HUES6 (cell line): ENCODE measurements at regions not wholly inside any gene's neighbourhood (a gene's known extent, or its start where the extent isn't known, plus 50 kb on each side); places are given as distances from the start of the nearest gene placed in this dataset.

Experiments used
- H3K27ac ChIP-seq: 2 replicates; pipeline ENCODE4 v1.7.0; 2013; ENCODE audit warnings: low read depth, mild to moderate bottlenecking, low read length, inconsistent platforms
- H3K27me3 ChIP-seq: 2 replicates; pipeline ENCODE4 v1.6.1; 2013; ENCODE audit warnings: low read length; ENCODE audit not compliant: control insufficient read depth, insufficient read depth
- H3K36me3 ChIP-seq: 2 replicates; pipeline ENCODE4 v1.6.1; 2013; ENCODE audit warnings: low read length; ENCODE audit not compliant: control insufficient read depth, insufficient read depth
- H3K4me1 ChIP-seq: 2 replicates; pipeline ENCODE4 v1.6.1; 2013; ENCODE audit warnings: low read length; ENCODE audit not compliant: control insufficient read depth, insufficient read depth
- H3K4me3 ChIP-seq: 2 replicates; pipeline ENCODE4 v1.5.1; 2013; ENCODE audit warnings: low read depth, low read length
- H3K9ac ChIP-seq: one replicate; pipeline ENCODE4 v1.6.1; 2013; ENCODE audit warnings: mild to moderate bottlenecking, low read length
- H3K9me3 ChIP-seq: 2 replicates; pipeline ENCODE4 v1.6.1; 2013; ENCODE audit warnings: low read depth, low read length; ENCODE audit not compliant: control insufficient read depth, insufficient read depth

DNA sequence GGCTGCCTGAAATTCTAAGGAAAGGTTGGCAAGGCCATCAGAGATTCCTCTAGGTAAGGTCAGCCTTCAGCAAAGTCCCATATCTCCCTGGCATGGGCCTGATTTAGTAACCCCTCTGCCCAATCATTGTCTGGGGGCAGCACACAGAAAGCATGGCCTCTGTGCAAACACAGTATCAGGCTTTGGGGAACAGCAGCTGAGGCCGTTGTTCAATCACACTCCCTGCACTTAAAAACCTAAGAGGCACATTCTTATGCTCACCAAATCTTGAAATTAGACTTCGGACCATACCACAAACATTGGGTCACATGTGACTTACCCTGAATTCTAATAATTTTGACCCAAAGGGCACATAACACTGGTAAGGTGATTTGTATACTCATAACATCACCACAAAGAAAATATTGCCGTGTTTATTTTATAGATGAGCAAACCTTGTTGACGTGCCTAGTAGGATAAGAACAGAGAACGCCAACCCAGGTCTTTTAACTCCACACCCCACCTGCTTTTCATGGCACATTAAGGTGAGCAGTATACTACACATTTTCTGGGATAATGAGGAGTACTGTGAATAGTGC is 212.7 kb downstream of the HNMT start:
- Histone ChIP-seq H3K4me3 (no peak overlapping the region), H3K27ac (no peak overlapping the region), H3K4me1 (peaks cover 4% of the 10 kb centered on the region), H3K27me3 (no peaks in the 10 kb centered on the region), H3K36me3 (no peaks in the 10 kb centered on the region), H3K9me3 (0 out of 2 replicates have a peak, but pooled peaks cover 3% of the 10 kb centered on the region), H3K9ac (no peak overlapping the region)

GRCh38 chr2:138177693-138178092 is 213.4 kb downstream of the HNMT start:
- no peak overlapping the region for H3K4me3 ChIP-seq
- H3K27ac ChIP-seq = no peak overlapping the region
- H3K36me3 ChIP-seq = no peaks in the 10 kb centered on the region
- peaks cover 7% of the 10 kb centered on the region for H3K4me1 ChIP-seq
- H3K27me3 ChIP-seq = no peaks in the 10 kb centered on the region
- no peak overlapping the region for H3K9ac ChIP-seq
- H3K9me3 ChIP-seq = 0 out of 2 replicates have a peak, but pooled peaks cover under 1% of the 10 kb centered on the region

DNA sequence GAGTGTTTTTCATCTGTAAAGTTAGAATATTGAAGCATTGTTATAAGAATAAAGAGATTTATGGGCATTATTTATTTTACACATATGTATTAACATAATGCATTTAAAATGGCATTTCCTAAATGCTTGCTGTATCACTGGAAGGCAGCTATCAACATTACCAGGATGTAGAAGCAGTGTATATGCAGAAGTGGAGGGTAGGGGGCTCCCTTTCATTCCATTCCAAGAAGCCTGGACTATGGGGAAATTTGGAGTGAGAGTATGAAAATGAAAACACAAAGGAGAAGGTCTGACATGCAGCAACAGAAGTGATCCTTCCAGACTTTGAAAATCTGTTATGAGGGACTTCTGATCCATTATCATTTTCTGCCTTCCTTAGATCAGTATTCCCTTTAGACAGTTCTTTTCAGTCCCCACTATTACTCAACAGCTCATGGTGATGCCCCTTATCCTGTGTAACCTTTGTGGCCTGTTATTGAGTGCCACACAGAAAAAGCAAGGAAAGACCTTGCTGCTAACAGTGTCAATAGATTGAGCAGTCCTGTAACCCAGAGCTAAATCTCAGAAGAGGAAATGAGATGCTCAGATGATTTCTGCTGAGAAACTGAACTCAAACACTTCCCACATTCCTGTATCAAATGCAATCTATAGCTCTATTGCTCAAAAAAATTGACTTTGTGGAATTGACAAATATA is 216.6 kb downstream of the HNMT start:
- no peaks in the 10 kb centered on the region for H3K27me3 ChIP-seq
- H3K27ac ChIP-seq = no peak overlapping the region
- no peaks in the 10 kb centered on the region for H3K9me3 ChIP-seq
- no peak overlapping the region for H3K4me3 ChIP-seq
- H3K9ac ChIP-seq = no peak overlapping the region
- no peaks in the 10 kb centered on the region for H3K36me3 ChIP-seq
- peaks cover 13% of the 10 kb centered on the region for H3K4me1 ChIP-seq

- Histone ChIP-seq H3K4me3 (no peak overlapping the region), H3K9ac (no peak overlapping the region), H3K27me3 (no peaks in the 10 kb centered on the region), H3K9me3 (no peaks in the 10 kb centered on the region), H3K27ac (no peak overlapping the region; the same call in 1 of the 2 replicates), H3K4me1 (peaks cover 18% of the 10 kb centered on the region), H3K36me3 (no peaks in the 10 kb centered on the region)
Measured at GRCh38 chr2:138182250-138182936, 218.1 kb downstream of the HNMT start.

DNA sequence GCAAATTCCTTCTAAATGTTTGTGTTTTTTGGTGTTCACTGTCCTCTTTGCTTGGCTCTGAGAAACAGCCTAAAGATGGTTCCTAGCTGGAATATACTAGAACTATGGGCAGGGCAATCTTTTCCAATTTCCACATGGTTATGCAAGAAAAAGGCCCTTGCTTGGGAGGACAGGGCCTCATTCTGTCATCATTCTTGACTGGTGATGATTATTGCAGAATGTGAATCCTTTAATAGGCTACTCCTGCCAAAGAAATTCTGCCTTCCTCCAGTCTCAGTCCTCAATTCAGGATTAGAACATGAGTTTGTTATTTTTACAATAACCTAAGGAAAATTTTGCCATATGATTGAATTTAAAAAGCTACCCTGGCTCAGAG is 218.7 kb downstream of the HNMT start:
- Histone ChIP-seq H3K27me3 (no peaks in the 10 kb centered on the region), H3K9ac (no peak overlapping the region), H3K4me3 (no peak overlapping the region), H3K27ac (no peak overlapping the region; the same call in 1 of the 2 replicates), H3K9me3 (no peaks in the 10 kb centered on the region), H3K4me1 (peaks cover 18% of the 10 kb centered on the region), H3K36me3 (no peaks in the 10 kb centered on the region)

GRCh38 chr2:138183705-138184104 is 219.4 kb downstream of the HNMT start:
- no peak overlapping the region for H3K4me3 ChIP-seq
- H3K4me1 ChIP-seq = peaks cover 18% of the 10 kb centered on the region
- H3K9ac ChIP-seq = no peak overlapping the region
- no peak overlapping the region for H3K27ac ChIP-seq
- H3K9me3 ChIP-seq = no peaks in the 10 kb centered on the region
- H3K36me3 ChIP-seq = no peaks in the 10 kb centered on the region
- no peaks in the 10 kb centered on the region for H3K27me3 ChIP-seq

GRCh38 chr2:138184428-138184827 is 220.2 kb downstream of the HNMT start:
- Histone ChIP-seq H3K27me3 (no peaks in the 10 kb centered on the region), H3K36me3 (no peaks in the 10 kb centered on the region), H3K27ac (no peak overlapping the region), H3K4me1 (peaks cover 18% of the 10 kb centered on the region), H3K9me3 (no peaks in the 10 kb centered on the region), H3K4me3 (no peak overlapping the region), H3K9ac (no peak overlapping the region)

DNA sequence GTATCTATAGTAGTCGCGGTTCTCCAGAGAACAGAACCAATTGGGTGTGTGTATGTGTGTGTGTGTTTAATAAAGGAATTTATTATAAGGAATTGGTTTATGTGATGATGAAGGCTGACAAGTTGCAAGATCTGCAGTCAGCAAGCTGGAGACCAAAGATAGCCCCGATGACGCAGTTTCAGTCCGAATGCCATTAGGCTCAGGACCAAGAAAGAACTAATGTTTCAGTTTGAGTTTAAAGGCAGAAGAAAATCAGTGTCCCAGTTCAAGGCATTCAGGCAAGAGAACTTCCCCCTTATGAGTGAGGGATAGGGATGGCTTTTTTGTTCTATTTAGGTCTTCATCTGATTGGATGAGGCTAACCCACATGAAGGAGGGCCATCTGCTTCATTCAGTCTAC is 221.6 kb downstream of the HNMT start:
- H3K27ac ChIP-seq = no peak overlapping the region
- H3K4me3 ChIP-seq = no peak overlapping the region
- no peaks in the 10 kb centered on the region for H3K36me3 ChIP-seq
- no peaks in the 10 kb centered on the region for H3K27me3 ChIP-seq
- peaks cover 18% of the 10 kb centered on the region for H3K4me1 ChIP-seq
- H3K9ac ChIP-seq = no peak overlapping the region
- no peaks in the 10 kb centered on the region for H3K9me3 ChIP-seq

DNA sequence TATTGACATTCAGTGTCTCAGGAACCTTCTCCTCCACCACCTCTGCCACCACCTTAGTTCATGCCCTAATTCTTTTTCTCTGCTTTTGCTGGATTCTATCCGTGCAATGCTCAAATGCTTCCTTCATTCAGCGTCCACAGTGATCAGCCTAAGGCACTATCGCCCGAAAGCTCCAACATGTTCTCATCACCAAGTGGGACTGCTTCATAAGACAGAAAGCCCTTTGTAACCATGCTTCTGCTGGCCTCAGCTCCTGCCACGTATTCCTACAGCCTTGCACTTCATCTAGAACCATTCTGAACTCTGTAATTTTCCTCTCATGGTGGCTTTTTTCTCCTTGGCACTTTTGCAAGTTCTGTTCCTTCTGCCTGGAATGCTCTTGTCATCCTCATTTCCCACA is 222.9 kb downstream of the HNMT start:
- no peaks in the 10 kb centered on the region for H3K36me3 ChIP-seq
- no peak overlapping the region for H3K27ac ChIP-seq
- peaks cover 14% of the 10 kb centered on the region for H3K4me1 ChIP-seq
- no peak overlapping the region for H3K9ac ChIP-seq
- H3K27me3 ChIP-seq = no peaks in the 10 kb centered on the region
- H3K9me3 ChIP-seq = no peaks in the 10 kb centered on the region
- H3K4me3 ChIP-seq = no peak overlapping the region

DNA sequence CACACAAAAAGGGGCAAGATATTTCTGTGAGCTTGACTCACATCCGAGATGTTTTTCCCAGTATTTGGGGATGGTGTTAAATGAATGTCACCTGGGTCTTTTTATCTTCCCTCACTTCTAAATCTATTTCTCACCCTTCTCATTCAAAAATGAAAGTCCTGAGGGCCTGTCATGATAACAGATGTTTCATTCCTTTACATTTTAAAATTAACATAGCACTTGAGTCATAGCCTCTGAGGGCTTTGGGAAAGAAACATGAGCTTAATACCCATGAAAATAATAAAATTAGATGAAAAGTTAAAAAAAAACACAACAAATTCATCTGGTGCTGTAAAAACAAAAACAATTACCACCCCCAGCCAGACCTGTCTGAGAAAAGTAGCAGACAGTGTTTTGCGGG is 226.7 kb downstream of the HNMT start:
- Histone ChIP-seq H3K36me3 (no peaks in the 10 kb centered on the region), H3K4me1 (peaks cover 3% of the 10 kb centered on the region; the same call in 1 of the 2 replicates), H3K27me3 (no peaks in the 10 kb centered on the region), H3K9me3 (no peaks in the 10 kb centered on the region), H3K9ac (no peak overlapping the region), H3K27ac (no peak overlapping the region), H3K4me3 (no peak overlapping the region)
